Endometrial microvascular endothelial cells (primary cell): ENCODE measurements at regions not wholly inside any gene's neighbourhood (a gene's known extent, or its start where the extent isn't known, plus 50 kb on each side); places are given as distances from the start of the nearest gene placed in this dataset.

Source experiments
- in situ Hi-C: cut with HindIII; loops from 2 replicates; pipeline ENCODE4 v1.10.0; 2017; ENCODE audit warnings: low sequenced_read_pairs, low pct_unique_long_range_greater_than_20kb; ENCODE audit errors: inconsistent ontology term

- in situ Hi-C loops, result no loop called here
These were observed 51.8 kb upstream of the TLE1 start for GRCh38 chr9:81741103-81741502.

GRCh38 chr9:81748091-81748490 lies 58.7 kb upstream of the TLE1 start:
- in situ Hi-C loops, result no loop called here

GRCh38 chr9:81753436-81753835 lies 64.1 kb upstream of the TLE1 start:
- in situ Hi-C loops, result no loop called here

DNA sequence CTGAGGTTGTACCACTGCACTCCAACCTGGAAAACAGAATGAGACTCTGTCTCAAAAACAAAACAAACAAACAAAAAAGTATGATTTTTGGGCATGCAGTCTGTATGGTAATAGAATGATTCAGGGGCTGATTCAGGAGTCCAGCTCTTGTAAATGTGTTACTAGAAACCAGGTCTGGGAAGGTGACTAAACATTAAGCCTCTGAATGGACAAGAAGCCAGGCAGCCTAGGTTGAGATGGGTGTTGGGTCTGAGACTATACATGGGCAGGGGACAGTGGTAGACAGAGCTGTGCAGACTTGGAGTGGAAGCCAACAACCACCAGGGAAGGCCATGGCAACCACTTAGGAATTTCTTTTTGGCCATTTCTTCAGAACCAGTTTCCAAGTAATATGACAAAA lies 64.9 kb upstream of the TLE1 start:
- in situ Hi-C loops, result no loop called here

- in situ Hi-C loops, result no loop called here
These were observed 66.4 kb upstream of the TLE1 start for GRCh38 chr9:81755721-81756120.

GRCh38 chr9:81756561-81756960 lies 67.2 kb upstream of the TLE1 start:
- in situ Hi-C loops, result no loop called here

DNA sequence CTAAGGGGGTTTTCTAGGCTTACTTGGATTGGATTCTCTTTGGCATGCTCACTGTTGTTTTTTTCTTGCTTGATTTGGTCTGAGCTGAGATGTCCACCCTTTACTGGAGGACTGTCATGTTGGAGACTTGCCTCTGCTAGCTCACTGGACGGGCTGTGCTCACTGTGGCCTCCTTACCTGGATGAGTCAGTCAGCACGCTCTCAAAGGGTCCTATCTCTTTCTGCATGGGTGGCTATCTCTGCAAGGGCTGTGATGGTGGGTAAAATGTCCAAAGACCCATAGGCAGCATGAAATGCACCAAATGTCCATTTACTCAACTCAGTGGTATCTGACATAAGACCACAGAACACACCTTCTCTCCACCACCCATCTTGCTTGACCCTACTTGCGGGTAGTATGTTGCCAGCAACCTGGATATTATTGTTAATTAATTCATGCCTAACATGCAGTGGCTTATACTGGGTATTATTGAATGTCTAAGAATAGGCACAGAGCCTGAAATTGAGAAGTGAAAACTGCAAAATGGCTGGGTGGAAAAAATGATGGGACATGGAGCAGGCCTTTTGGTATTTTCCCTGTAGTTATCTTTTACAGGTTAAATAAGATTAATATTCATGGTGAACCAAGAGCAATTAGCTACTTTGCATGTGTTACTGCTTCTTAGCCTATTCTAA lies 68.9 kb upstream of the TLE1 start:
- in situ Hi-C loops, result no loop called here

GRCh38 chr9:81759680-81760215 lies 70.4 kb upstream of the TLE1 start:
- in situ Hi-C loops, result no loop called here

DNA sequence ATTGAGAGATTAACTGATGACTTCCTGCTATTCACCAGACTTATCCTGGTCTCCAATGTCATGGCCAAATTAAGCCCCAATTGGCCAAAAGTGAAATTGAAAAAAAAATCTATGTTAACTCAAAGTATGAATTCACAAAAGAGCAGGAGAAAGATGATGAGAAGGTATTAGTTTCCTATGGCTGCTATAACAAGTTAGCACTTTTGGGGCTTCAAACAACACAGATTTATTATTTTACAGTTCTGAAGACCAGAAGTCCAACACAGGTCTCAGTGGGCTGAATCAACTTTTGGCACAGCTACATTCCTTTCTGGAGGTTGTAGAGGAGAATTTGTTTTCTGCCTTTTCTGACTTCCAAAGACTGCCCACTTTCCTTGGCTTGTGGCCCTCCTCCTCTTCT lies 78.6 kb upstream of the TLE1 start:
- in situ Hi-C loops, result no loop called here

DNA sequence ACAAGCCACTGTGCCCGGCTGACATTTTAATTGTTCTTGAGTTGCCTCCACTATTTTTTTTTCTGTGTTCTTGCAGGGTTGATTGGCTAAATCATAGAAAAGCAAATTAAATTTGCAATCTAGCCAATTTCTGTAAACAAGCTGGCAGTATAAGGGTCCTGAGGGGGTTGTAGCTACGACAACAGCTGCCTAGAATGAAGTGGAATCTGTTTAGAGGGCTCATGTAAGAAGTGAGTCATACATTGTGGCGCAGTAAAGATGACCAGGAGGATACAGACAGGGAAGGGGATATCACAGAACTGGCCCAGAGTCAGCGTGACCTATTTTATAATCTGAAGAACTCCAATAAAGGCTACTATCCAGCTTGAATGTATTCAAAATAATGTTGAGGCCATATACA lies 82.2 kb upstream of the TLE1 start:
- in situ Hi-C loops, result no loop called here

DNA sequence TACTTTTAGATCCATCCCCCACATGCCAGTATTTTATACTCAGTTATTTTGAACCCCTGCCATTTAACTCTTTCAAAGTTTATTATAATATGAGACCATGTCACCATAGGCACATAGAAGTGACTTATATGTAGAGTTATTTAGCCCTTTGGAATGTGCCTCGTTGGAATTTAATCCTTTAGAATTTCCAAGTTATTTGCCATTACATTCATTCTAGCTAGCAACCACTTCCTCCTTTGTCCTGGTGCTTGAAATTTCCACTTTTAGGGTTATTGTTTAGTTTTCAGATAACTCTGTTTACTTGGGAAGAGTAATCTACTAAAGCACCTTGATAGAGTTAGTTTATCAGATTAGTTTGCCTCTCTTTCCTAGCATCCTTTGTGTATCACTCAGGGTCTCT lies 82.8 kb upstream of the TLE1 start:
- in situ Hi-C loops, result no loop called here

DNA sequence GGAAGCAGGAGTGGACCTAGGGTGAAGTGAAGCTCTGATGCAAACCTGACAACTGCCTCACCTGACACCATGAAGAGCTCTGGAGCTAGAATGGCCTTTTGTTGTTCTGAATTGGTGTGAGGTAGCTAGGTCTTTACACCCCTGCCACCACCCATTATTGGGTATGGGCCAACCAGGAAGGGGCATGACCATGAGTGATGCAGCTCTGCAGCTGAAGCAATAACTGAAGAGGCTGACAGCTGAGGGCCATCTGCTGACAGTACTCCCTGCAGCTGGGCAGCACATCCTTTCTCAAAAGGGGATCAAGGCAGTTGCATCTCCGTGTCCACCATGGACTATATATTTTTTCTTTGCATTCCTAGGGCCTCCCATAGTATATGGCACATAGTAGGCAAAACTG lies 87.0 kb upstream of the TLE1 start:
- in situ Hi-C loops, result no loop called here

DNA sequence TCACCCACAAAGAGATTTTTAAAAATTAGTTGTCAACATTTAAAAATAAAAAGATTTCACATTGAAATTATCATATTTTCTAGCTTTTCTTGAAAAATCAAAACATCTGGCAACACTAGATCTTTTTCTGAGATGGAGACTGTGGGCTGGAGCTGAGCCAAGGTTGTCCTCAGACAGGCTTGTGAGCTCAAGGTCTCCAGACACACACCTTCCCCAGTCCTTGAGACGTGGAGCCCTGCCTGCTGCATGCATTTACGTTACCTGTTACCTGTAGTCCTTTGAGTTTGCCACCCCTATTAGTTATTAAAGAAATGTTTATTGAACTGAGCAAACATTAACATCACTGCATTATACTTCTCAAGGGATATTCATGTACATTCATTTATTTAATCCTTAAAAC lies 87.5 kb upstream of the TLE1 start:
- in situ Hi-C loops, result no loop called here

GRCh38 chr9:81777482-81777881 lies 88.1 kb upstream of the TLE1 start:
- in situ Hi-C loops, result no loop called here

GRCh38 chr9:81782313-81782995 lies 93.1 kb upstream of the TLE1 start:
- in situ Hi-C loops, result no loop called here

DNA sequence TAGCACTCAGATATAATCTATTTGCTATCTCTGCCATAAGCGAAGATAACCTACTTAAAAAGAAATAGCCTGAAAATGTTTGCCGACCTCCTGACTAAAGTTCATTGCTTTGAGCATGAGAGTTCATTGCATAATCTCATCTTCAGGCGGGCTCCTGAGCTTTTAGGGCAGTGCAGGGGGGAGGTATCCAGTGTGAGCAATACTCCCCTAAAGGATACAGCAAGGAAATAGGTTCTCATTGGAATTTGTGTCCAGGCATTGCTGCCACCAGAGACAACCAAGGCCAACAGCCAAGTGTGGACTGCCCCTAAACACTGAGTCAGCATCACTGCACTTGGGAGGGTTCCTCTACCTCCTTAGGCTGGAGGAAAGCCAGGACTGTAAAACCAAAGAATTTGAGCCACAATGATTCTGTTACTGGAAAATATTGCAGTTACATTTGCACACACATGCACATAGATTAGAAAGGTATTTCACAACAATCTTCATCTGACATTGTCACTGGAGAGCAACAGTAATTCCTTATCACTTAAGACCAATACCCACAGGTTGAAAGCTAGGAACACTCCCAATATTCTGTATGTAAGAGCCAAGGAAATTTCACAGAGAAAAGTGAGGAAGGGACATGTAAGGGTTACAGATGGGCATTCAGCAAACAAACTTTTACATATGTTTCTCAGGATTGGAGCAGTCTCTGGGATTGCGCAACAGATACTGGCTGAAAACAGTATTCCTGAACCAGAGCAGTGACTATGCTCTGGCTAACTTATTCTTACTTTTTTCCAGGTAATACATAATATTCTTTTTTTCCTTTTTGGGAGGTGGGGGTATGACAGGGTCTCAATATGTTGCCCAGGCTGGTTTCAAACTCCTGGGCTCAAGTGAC lies 98.6 kb upstream of the TLE1 start:
- in situ Hi-C loops, result no loop called here

DNA sequence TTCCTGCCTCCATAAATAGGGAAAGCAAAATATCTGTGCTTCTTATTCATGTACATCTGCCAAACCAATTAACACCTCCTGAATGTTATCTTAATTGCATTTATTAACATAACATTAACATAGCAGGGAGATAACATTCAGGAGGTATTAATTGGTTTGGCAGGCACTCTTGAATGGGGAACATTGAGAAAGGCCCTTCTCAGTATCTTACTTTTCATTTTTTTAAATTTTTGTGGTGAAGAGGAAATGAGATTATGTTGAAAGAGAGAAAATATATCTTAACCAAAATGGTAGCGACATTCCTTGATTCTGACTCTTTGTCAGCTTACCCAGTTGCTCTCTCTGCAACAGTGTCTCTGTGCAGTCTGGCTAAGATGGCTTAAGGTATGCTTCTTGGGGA lies 100.4 kb upstream of the TLE1 start:
- in situ Hi-C loops, result no loop called here

- in situ Hi-C loops, result no loop called here
These were observed 100.8 kb upstream of the TLE1 start for GRCh38 chr9:81790166-81790565.

- in situ Hi-C loops, result no loop called here
These were observed 101.7 kb upstream of the TLE1 start for GRCh38 chr9:81791076-81791475.

GRCh38 chr9:81798606-81799005 lies 109.3 kb upstream of the TLE1 start:
- in situ Hi-C loops, result no loop called here
